KOPT-K1 (cell line): ENCODE measurements at regions not wholly inside any gene's neighbourhood (a gene's known extent, or its start where the extent isn't known, plus 50 kb on each side); places are given as distances from the start of the nearest gene placed in this dataset.
"Not testable (repeated sequence)": the region's sequence is repeated elsewhere in the genome, so short reads cannot be mapped to it uniquely, and the experiment has no call there.

ENCODE experiments used
- H3K27ac ChIP-seq: fragments of 200-600 bp; sonication (generic); 2 replicates; pipeline ENCODE4 v1.5.1; 2016; ENCODE audit warnings: antibody characterized with exemption, mild to moderate bottlenecking, low read depth, low read length; ENCODE audit not compliant: poor library complexity, severe bottlenecking
- H3K36me3 ChIP-seq: fragments of 200-600 bp; sonication (generic); 2 replicates; pipeline ENCODE4 v1.5.1; 2017; ENCODE audit warnings: antibody characterized with exemption, mild to moderate bottlenecking, low read length, moderate library complexity; ENCODE audit not compliant: insufficient read depth
- H3K9me3 ChIP-seq: fragments of 200-600 bp; sonication (generic); 2 replicates; pipeline ENCODE4 v1.5.1; 2017; ENCODE audit warnings: antibody characterized with exemption, low read length, mild to moderate bottlenecking; ENCODE audit not compliant: insufficient read depth, poor library complexity, severe bottlenecking

- H3K36me3 ChIP-seq, result no peaks in the 10 kb centered on the region
- peaks cover 5% of the 10 kb centered on the region for H3K9me3 ChIP-seq
- peak overlapping the region; percentile 68 for H3K27ac ChIP-seq
Measured at GRCh38 chr4:37749398-37749988, 63.3 kb upstream of the RELL1 start.

GRCh38 chr4:37748485-37748884 is 62.3 kb upstream of the RELL1 start:
- Histone ChIP-seq H3K36me3 (no peaks in the 10 kb centered on the region), H3K27ac (peak overlapping the region; percentile 68), H3K9me3 (peaks cover 5% of the 10 kb centered on the region)

GRCh38 chr4:37747772-37748330 is 61.7 kb upstream of the RELL1 start:
- peaks cover 5% of the 10 kb centered on the region for H3K9me3 ChIP-seq
- H3K27ac ChIP-seq, result peak overlapping the region; percentile 68
- no peaks in the 10 kb centered on the region for H3K36me3 ChIP-seq

GRCh38 chr4:37746852-37747251 is 60.7 kb upstream of the RELL1 start:
- not testable (repeated sequence) for H3K36me3 ChIP-seq, H3K9me3 ChIP-seq, H3K27ac ChIP-seq

GRCh38 chr4:37745946-37746345 is 59.8 kb upstream of the RELL1 start:
- Histone ChIP-seq H3K27ac (no peak overlapping the region), H3K9me3 (peaks cover 5% of the 10 kb centered on the region), H3K36me3 (no peaks in the 10 kb centered on the region)

- Histone ChIP-seq H3K27ac (no peak overlapping the region), H3K36me3 (no peaks in the 10 kb centered on the region), H3K9me3 (no peaks in the 10 kb centered on the region)
Measured at GRCh38 chr4:37742149-37742548, 56.0 kb upstream of the RELL1 start.

- Histone ChIP-seq H3K36me3 (no peaks in the 10 kb centered on the region), H3K27ac (no peak overlapping the region), H3K9me3 (no peaks in the 10 kb centered on the region)
Measured at GRCh38 chr4:37741564-37741963, 55.4 kb upstream of the RELL1 start.

GRCh38 chr4:37740546-37740945 is 54.4 kb upstream of the RELL1 start:
- no peaks in the 10 kb centered on the region for H3K36me3 ChIP-seq
- no peaks in the 10 kb centered on the region for H3K9me3 ChIP-seq
- H3K27ac ChIP-seq, result no peak overlapping the region

GRCh38 chr4:37737466-37737865 is 51.3 kb upstream of the RELL1 start:
- no peaks in the 10 kb centered on the region for H3K36me3 ChIP-seq
- no peaks in the 10 kb centered on the region for H3K9me3 ChIP-seq
- H3K27ac ChIP-seq, result no peak overlapping the region
